ENCODE measurements at regions not wholly inside any gene's neighbourhood (a gene's known extent, or its start where the extent isn't known, plus 50 kb on each side); places are given as distances from the start of the nearest gene placed in this dataset.

GRCh38 chr6:135658916-135659315 lies 161.4 kb upstream of the AHI1 start:
- Mint-ChIP-seq H3K27ac (ENCODE audit: unreplicated experiment) (no peak overlapping the region), H3K27me3 (ENCODE audit: unreplicated experiment) (peaks cover 2% of the 10 kb centered on the region), H3K4me3 (ENCODE audit: unreplicated experiment) (no peak overlapping the region), H3K36me3 (ENCODE audit: unreplicated experiment) (peaks cover 3% of the 10 kb centered on the region), H3K9me3 (ENCODE audit: unreplicated experiment) (peaks cover 26% of the 10 kb centered on the region), H3K4me1 (ENCODE audit: unreplicated experiment) (no peaks in the 10 kb centered on the region)
- no peak for DNase-seq (ENCODE audit: extremely low spot score, unreplicated experiment)
- TF ChIP-seq CTCF (IDR thresholded peaks at IDR 0.05), result no peak

GRCh38 chr6:135664527-135664926 lies 167.0 kb upstream of the AHI1 start:
- H3K27ac Mint-ChIP-seq (ENCODE audit: unreplicated experiment), result no peak overlapping the region
- no peak for DNase-seq (ENCODE audit: extremely low spot score, unreplicated experiment)
- H3K27me3 Mint-ChIP-seq (ENCODE audit: unreplicated experiment), result peaks cover 15% of the 10 kb centered on the region
- H3K4me3 Mint-ChIP-seq (ENCODE audit: unreplicated experiment), result no peak overlapping the region
- no peaks in the 10 kb centered on the region for H3K36me3 Mint-ChIP-seq (ENCODE audit: unreplicated experiment)
- H3K4me1 Mint-ChIP-seq (ENCODE audit: unreplicated experiment), result peaks cover 10% of the 10 kb centered on the region
- H3K9me3 Mint-ChIP-seq (ENCODE audit: unreplicated experiment), result peaks cover 19% of the 10 kb centered on the region
- no peak for TF ChIP-seq CTCF (IDR thresholded peaks at IDR 0.05)

GRCh38 chr6:135665935-135666334 lies 168.4 kb upstream of the AHI1 start:
- peaks cover 19% of the 10 kb centered on the region for H3K9me3 Mint-ChIP-seq (ENCODE audit: unreplicated experiment)
- peaks cover 10% of the 10 kb centered on the region for H3K4me1 Mint-ChIP-seq (ENCODE audit: unreplicated experiment)
- TF ChIP-seq CTCF (IDR thresholded peaks at IDR 0.05), result no peak
- DNase-seq (ENCODE audit: extremely low spot score, unreplicated experiment), result no peak
- H3K36me3 Mint-ChIP-seq (ENCODE audit: unreplicated experiment), result no peaks in the 10 kb centered on the region
- H3K27me3 Mint-ChIP-seq (ENCODE audit: unreplicated experiment), result peaks cover 15% of the 10 kb centered on the region
- H3K27ac Mint-ChIP-seq (ENCODE audit: unreplicated experiment), result no peak overlapping the region
- no peak overlapping the region for H3K4me3 Mint-ChIP-seq (ENCODE audit: unreplicated experiment)

- no peak for TF ChIP-seq CTCF (IDR thresholded peaks at IDR 0.05)
- Mint-ChIP-seq H3K27me3 (ENCODE audit: unreplicated experiment) (peaks cover 15% of the 10 kb centered on the region), H3K4me3 (ENCODE audit: unreplicated experiment) (peak overlapping the region; percentile 61), H3K4me1 (ENCODE audit: unreplicated experiment) (peaks cover 10% of the 10 kb centered on the region), H3K9me3 (ENCODE audit: unreplicated experiment) (peaks cover 13% of the 10 kb centered on the region), H3K36me3 (ENCODE audit: unreplicated experiment) (no peaks in the 10 kb centered on the region), H3K27ac (ENCODE audit: unreplicated experiment) (peak overlapping the region; percentile 44)
- no peak for DNase-seq (ENCODE audit: extremely low spot score, unreplicated experiment)
Observed at GRCh38 chr6:135667691-135668455, 170.3 kb upstream of the AHI1 start.

GRCh38 chr6:135672256-135672655 lies 174.7 kb upstream of the AHI1 start:
- no peak overlapping the region for H3K4me3 Mint-ChIP-seq (ENCODE audit: unreplicated experiment)
- no peaks in the 10 kb centered on the region for H3K36me3 Mint-ChIP-seq (ENCODE audit: unreplicated experiment)
- H3K27ac Mint-ChIP-seq (ENCODE audit: unreplicated experiment), result no peak overlapping the region
- H3K9me3 Mint-ChIP-seq (ENCODE audit: unreplicated experiment), result peaks cover 3% of the 10 kb centered on the region
- no peak for DNase-seq (ENCODE audit: extremely low spot score, unreplicated experiment)
- no peak for TF ChIP-seq CTCF (IDR thresholded peaks at IDR 0.05)
- H3K27me3 Mint-ChIP-seq (ENCODE audit: unreplicated experiment), result peaks cover 2% of the 10 kb centered on the region
- peaks cover 23% of the 10 kb centered on the region for H3K4me1 Mint-ChIP-seq (ENCODE audit: unreplicated experiment)
